Vagina (tissue), 2 donors: ENCODE measurements at regions not wholly inside any gene's neighbourhood (a gene's known extent, or its start where the extent isn't known, plus 50 kb on each side); places are given as distances from the start of the nearest gene placed in this dataset.

ENCODE experiments used
- CTCF ChIP-seq, 3 experiments: fragments of 450-650 bp in 2 of 3; fragments of 200-600 bp in 1 of 3; sonication (generic) in 1 of 3; IDR thresholded peaks; one replicate each; pipeline ENCODE4 v1.5.1; 2017 to 2019; ENCODE audit warnings: antibody characterized with exemption in 3 of 3, mild to moderate bottlenecking in 2 of 3, moderate library complexity in 2 of 3
- POLR2A ChIP-seq, 2 donors: fragments of 450-650 bp; IDR thresholded peaks; one replicate each; pipeline ENCODE4 v1.6.1; 2017; ENCODE audit warnings: antibody characterized with exemption in 2 of 2, mild to moderate bottlenecking in 2 of 2, moderate library complexity in 2 of 2

- TF ChIP-seq CTCF (IDR thresholded peaks at IDR 0.05) (no peak), POLR2A (IDR thresholded peaks at IDR 0.05) (no peak)
These were observed 89.2 kb upstream of the OLFM3 start for GRCh38 chr1:102085896-102086295.
